ENCODE measurements at regions not wholly inside any gene's neighbourhood (a gene's known extent, or its start where the extent isn't known, plus 50 kb on each side); places are given as distances from the start of the nearest gene placed in this dataset.

GRCh38 chr4:135250040-135250439 is 1048.5 kb upstream of the PABPC4L start:
- TF ChIP-seq, protein P1, sequence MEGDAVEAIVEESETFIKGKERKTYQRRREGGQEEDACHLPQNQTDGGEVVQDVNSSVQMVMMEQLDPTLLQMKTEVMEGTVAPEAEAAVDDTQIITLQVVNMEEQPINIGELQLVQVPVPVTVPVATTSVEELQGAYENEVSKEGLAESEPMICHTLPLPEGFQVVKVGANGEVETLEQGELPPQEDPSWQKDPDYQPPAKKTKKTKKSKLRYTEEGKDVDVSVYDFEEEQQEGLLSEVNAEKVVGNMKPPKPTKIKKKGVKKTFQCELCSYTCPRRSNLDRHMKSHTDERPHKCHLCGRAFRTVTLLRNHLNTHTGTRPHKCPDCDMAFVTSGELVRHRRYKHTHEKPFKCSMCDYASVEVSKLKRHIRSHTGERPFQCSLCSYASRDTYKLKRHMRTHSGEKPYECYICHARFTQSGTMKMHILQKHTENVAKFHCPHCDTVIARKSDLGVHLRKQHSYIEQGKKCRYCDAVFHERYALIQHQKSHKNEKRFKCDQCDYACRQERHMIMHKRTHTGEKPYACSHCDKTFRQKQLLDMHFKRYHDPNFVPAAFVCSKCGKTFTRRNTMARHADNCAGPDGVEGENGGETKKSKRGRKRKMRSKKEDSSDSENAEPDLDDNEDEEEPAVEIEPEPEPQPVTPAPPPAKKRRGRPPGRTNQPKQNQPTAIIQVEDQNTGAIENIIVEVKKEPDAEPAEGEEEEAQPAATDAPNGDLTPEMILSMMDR (IDR thresholded peaks at IDR 0.05), result no peak
- Mint-ChIP-seq H3K36me3 (ENCODE audit: low read depth) (peaks cover 5% of the 10 kb centered on the region; the same call in 1 of the 2 replicates), H3K9me3 (no peaks in the 10 kb centered on the region; the same call in 1 of the 2 replicates), H3K4me1 (ENCODE audit: low read depth) (peaks cover 19% of the 10 kb centered on the region; the same call in 1 of the 2 replicates), H3K27ac (no peak overlapping the region), H3K4me3 (no peak overlapping the region), H3K27me3 (ENCODE audit: insufficient read depth) (no peaks in the 10 kb centered on the region)
- DNase-seq, result no peak

DNA sequence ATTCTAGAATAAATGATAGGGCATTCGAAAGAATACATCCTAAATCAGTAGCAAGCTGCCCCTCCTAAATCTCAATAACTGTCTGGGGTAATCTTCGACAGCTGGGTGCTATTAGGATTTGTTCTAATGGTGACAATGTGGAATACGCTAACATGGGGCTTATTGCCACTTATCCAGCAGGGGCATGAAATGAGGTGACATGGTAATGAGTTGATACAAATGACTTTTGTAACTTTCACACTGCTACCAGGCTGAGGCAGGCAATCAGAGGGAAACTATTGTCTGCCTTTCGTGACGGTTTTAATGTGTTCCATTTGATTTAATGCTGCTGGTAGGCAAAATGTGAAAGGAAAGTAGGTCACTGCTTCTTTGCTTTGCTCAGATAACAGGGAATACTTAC is 1047.4 kb upstream of the PABPC4L start:
- no peaks in the 10 kb centered on the region; the same call in 1 of the 2 replicates for H3K9me3 Mint-ChIP-seq
- TF ChIP-seq, protein P1 (IDR thresholded peaks at IDR 0.05), result no peak
- no peak overlapping the region for H3K27ac Mint-ChIP-seq
- no peaks in the 10 kb centered on the region for H3K27me3 Mint-ChIP-seq (ENCODE audit: insufficient read depth)
- DNase-seq, result no peak
- peaks cover 22% of the 10 kb centered on the region; the same call in 1 of the 2 replicates for H3K4me1 Mint-ChIP-seq (ENCODE audit: low read depth)
- H3K36me3 Mint-ChIP-seq (ENCODE audit: low read depth), result no peaks in the 10 kb centered on the region
- no peak overlapping the region for H3K4me3 Mint-ChIP-seq

- peak overlapping the region; percentile 4; the same call in 1 of the 2 replicates for H3K27ac Mint-ChIP-seq
- H3K4me3 Mint-ChIP-seq, result peak overlapping the region; percentile 25; the same call in 1 of the 2 replicates
- TF ChIP-seq, protein P1 (IDR thresholded peaks at IDR 0.05), result no peak
- peaks cover 5% of the 10 kb centered on the region; the same call in 1 of the 2 replicates for H3K9me3 Mint-ChIP-seq
- no peaks in the 10 kb centered on the region for H3K36me3 Mint-ChIP-seq (ENCODE audit: low read depth)
- DNase-seq, result no peak
- H3K27me3 Mint-ChIP-seq (ENCODE audit: insufficient read depth), result no peaks in the 10 kb centered on the region
- H3K4me1 Mint-ChIP-seq (ENCODE audit: low read depth), result peaks cover 35% of the 10 kb centered on the region; the same call in 1 of the 2 replicates
These were observed 1043.1 kb upstream of the PABPC4L start for GRCh38 chr4:135244696-135245095.

DNA sequence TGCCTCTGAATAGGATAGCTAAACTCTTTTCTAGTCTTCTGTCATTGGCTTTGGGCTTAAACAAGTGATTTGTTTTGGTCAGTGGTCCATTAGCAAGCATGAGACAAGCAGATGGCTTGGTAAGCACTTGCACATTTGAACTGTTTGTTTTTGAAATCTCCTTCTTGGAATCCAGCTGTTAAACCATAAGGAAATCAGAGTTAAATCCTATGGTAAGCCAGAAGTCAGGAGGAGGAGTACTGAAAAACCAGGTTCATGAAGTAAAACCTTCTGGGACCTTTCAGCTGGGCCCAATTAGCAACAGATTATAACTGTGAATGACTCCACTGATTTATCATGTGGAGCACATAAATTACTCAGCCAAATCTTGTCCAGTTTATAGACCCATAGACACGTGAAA is 1042.5 kb upstream of the PABPC4L start:
- H3K36me3 Mint-ChIP-seq (ENCODE audit: low read depth), result no peaks in the 10 kb centered on the region
- H3K4me3 Mint-ChIP-seq, result no peak overlapping the region
- H3K9me3 Mint-ChIP-seq, result peaks cover 5% of the 10 kb centered on the region; the same call in 1 of the 2 replicates
- no peaks in the 10 kb centered on the region for H3K27me3 Mint-ChIP-seq (ENCODE audit: insufficient read depth)
- TF ChIP-seq, protein P1 (IDR thresholded peaks at IDR 0.05), result no peak
- peak; percentile 48 for DNase-seq
- peak overlapping the region; percentile 55; the same call in 1 of the 2 replicates for H3K27ac Mint-ChIP-seq
- H3K4me1 Mint-ChIP-seq (ENCODE audit: low read depth), result peaks cover 41% of the 10 kb centered on the region; the same call in 1 of the 2 replicates

GRCh38 chr4:135240796-135241195 is 1039.2 kb upstream of the PABPC4L start:
- DNase-seq, result no peak
- no peaks in the 10 kb centered on the region for H3K27me3 Mint-ChIP-seq (ENCODE audit: insufficient read depth)
- peaks cover 5% of the 10 kb centered on the region; the same call in 1 of the 2 replicates for H3K9me3 Mint-ChIP-seq
- H3K4me3 Mint-ChIP-seq, result no peak overlapping the region
- no peaks in the 10 kb centered on the region for H3K36me3 Mint-ChIP-seq (ENCODE audit: low read depth)
- TF ChIP-seq, protein P1 (IDR thresholded peaks at IDR 0.05), result no peak
- peaks cover 53% of the 10 kb centered on the region; the same call in 1 of the 2 replicates for H3K4me1 Mint-ChIP-seq (ENCODE audit: low read depth)
- H3K27ac Mint-ChIP-seq, result no peak overlapping the region
